ENCODE measurements at regions not wholly inside any gene's neighbourhood (a gene's known extent, or its start where the extent isn't known, plus 50 kb on each side); places are given as distances from the start of the nearest gene placed in this dataset.

GRCh38 chr20:22466447-22467171, 117.8 kb downstream of the FOXA2 start:
- DNase-seq (ENCODE audit: low read depth): no peak

GRCh38 chr20:22465622-22466446, 118.5 kb downstream of the FOXA2 start:
- DNase-seq (ENCODE audit: low read depth): no peak

- no peak for DNase-seq (ENCODE audit: low read depth)
Measured at GRCh38 chr20:22464312-22465003, 119.9 kb downstream of the FOXA2 start.

- no peak for DNase-seq (ENCODE audit: low read depth)
Measured at GRCh38 chr20:22462975-22463914, 121.1 kb downstream of the FOXA2 start.

- no peak for DNase-seq (ENCODE audit: low read depth)
Measured at GRCh38 chr20:22460803-22461202, 123.6 kb downstream of the FOXA2 start.

GRCh38 chr20:22460231-22460630, 124.1 kb downstream of the FOXA2 start:
- DNase-seq (ENCODE audit: low read depth): no peak

- DNase-seq (ENCODE audit: low read depth): no peak
Measured at GRCh38 chr20:22459754-22460153, 124.6 kb downstream of the FOXA2 start.

- no peak for DNase-seq (ENCODE audit: low read depth)
Measured at GRCh38 chr20:22456109-22456508, 128.3 kb downstream of the FOXA2 start.

- no peak for DNase-seq (ENCODE audit: low read depth)
Measured at GRCh38 chr20:22455259-22455658, 129.1 kb downstream of the FOXA2 start.

- no peak for DNase-seq (ENCODE audit: low read depth)
Measured at GRCh38 chr20:22453244-22454080, 130.9 kb downstream of the FOXA2 start.

- no peak for DNase-seq (ENCODE audit: low read depth)
Measured at GRCh38 chr20:22452442-22453011, 131.8 kb downstream of the FOXA2 start.

- no peak for DNase-seq (ENCODE audit: low read depth)
Measured at GRCh38 chr20:22450537-22450936, 133.8 kb downstream of the FOXA2 start.

- no peak for DNase-seq (ENCODE audit: low read depth)
Measured at GRCh38 chr20:22449188-22449973, 135.0 kb downstream of the FOXA2 start.

- DNase-seq (ENCODE audit: low read depth): no peak
Measured at GRCh38 chr20:22447447-22447778, 137.0 kb downstream of the FOXA2 start.

- no peak for DNase-seq (ENCODE audit: low read depth)
Measured at GRCh38 chr20:22446613-22447446, 137.5 kb downstream of the FOXA2 start.

GRCh38 chr20:22442318-22442717, 142.1 kb downstream of the FOXA2 start:
- no peak for DNase-seq (ENCODE audit: low read depth)

GRCh38 chr20:22438926-22439325, 145.4 kb downstream of the FOXA2 start:
- no peak for DNase-seq (ENCODE audit: low read depth)

- DNase-seq (ENCODE audit: low read depth): no peak
Measured at GRCh38 chr20:22438346-22438745, 146.0 kb downstream of the FOXA2 start.

- no peak for DNase-seq (ENCODE audit: low read depth)
Measured at GRCh38 chr20:22437354-22437753, 147.0 kb downstream of the FOXA2 start.
